GM18505 (cell line): ENCODE measurements at regions not wholly inside any gene's neighbourhood (a gene's known extent, or its start where the extent isn't known, plus 50 kb on each side); places are given as distances from the start of the nearest gene placed in this dataset.

Experiments
- ATAC-seq: cut with Tn5 transposase; IDR thresholded peaks from one replicate; pipeline ENCODE4 v1.9.1; 2021; ENCODE audit not compliant: unreplicated experiment
- POLR2A ChIP-seq: IDR thresholded peaks from 4 replicates; pipeline ENCODE4 v1.6.1; 2011; ENCODE audit warnings: borderline replicate concordance; ENCODE audit not compliant: insufficient read depth, insufficient read length; ENCODE audit errors: extremely low read depth

DNA sequence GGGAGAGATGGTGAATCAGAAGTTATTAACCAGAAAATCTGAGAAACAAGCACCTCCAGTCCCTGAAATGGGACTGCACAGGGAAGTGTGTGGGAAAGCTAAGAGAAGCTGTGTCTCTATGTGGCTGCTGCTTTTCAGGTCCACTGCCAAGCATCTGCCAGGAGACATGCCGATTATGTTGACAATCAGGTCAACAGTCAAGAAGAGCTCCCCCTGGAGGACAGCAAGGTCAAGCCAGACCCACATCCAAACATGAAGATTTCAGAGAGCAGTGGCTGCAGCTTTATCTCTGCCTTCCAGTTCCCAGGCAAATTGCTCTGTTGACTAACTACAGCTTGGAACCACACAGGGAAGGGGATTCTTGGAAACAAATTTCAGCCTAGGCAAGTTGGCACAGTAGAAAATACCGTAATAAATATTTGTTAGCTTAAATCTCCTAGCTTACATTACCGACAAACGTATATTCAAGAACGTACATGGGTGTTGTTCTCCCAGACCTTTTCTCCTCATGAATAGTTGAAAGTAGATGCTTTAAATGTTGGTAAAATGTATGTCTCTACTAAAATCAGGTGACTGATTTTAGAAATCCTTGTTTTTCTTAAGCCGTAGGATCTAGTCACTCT lies 394.5 kb upstream of the RARB start:
- no peak for ATAC-seq
- TF ChIP-seq POLR2A = no peak

DNA sequence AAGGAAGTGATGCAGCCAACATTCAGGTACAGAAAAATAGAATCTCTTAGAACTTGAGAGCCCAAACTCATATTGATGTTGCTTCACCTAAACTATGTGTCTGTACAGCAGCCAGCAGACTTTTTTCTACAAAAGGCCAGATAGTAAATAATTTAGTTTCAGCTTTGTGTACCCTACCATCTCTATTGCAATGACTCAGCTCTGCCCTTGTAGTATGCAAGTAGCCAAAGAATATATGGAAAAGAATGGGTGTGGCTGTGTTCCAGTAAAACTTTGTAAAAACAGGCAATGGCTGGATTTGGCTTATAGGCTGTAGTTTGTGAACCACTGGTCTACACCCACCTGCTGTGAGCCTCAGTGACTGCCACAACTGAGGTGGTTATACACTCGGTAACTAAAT lies 392.5 kb upstream of the RARB start:
- no peak for TF ChIP-seq POLR2A
- no peak for ATAC-seq

DNA sequence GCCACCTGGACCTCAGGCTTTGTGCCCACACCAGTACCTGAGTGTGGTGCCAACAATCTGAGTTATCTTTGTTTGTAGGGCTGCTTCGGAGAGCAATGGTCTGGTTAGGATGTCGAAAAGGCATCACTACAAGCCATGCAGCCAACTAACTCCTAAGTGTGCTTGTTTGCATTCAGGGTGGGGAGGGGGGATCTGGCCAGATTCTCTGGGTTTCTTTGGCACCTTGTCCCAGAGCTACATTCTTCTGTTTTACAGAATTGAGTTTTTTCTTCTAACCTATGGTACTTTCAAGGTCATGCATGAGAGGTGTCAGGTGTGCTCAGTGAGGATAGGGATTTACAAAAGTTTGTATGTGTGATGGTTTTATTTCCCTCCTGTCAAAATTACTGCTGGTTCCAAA lies 391.4 kb upstream of the RARB start:
- no peak for ATAC-seq
- no peak for TF ChIP-seq POLR2A

DNA sequence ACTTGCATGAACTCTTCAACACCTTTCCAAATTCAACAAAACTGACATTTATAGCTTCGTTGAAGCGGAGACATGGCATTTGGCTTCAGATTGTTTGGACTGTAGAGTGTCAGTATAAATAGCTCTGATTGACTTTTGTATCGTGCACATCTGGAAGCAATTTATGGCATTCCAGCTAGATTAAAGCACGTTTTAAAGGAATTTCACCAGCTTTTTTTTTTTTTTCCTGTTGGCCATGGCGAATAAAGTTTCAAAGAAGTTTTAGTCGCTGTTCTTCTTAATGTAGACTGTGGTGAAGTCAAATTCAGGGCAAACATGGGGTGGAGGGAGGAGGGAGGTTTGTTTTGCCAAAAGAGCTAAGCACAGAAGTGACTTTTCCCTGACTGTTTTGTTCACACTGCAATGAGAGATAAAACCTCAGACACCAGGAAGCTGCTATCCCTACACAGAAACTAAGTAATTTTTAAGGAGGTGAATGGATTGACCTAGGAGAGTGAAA lies 391.0 kb upstream of the RARB start:
- TF ChIP-seq POLR2A = no peak
- ATAC-seq = no peak

DNA sequence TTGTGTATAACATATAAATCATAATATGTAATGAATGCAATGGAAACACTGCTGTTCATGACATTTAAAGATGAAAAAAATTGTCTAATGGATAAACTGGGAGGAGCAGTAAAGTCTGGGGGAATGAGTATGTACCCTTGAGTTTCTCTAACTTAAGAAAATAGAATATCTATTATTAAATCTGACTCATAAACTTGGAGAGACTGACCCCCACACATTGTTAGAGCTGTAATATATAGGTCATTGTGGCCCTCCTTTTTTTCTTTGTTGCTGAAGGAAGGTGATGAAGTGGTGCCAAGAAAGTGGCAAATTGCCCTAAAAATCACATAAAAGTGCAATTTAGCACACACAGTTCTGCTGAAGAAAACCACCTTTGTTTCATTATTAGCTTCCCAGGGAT lies 389.8 kb upstream of the RARB start:
- no peak for ATAC-seq
- no peak for TF ChIP-seq POLR2A

DNA sequence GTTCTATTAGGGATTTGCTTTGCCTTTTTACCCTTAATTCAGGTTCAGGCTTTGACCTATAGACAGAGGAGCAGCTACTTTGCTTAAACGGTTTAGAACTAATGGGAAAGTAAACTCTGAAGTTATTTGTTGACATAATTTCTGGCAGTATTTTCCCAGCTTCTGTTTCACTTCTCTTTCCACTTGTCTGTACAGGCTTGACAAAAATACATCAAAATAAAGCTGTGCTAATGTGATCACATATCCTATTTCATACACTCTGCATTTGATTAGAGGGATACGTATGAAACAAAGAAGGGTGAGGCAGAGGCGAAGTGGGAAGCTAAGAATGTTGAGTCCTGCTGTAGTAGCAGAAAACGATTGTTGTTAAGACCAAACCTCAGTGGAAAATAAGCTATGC lies 389.1 kb upstream of the RARB start:
- TF ChIP-seq POLR2A = no peak
- no peak for ATAC-seq

DNA sequence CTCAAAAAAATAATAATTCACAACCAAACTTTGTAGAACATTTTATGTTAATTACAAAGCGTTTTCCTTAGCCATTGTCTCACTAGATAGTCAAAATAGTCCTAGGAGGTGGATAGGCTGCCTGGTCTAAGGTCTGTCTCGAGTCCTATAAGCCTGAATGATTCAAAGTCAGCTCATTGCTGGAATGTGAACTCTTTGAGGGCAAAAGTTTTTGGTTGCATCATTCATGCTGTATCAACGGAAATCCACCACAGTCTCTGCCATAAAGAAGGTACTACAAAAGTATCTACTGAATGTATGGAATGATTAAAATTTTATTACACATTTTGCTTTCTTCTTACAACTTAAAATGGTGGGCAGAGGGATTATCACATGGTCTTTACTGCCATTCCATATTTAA lies 387.3 kb upstream of the RARB start:
- ATAC-seq = no peak
- TF ChIP-seq POLR2A = no peak

DNA sequence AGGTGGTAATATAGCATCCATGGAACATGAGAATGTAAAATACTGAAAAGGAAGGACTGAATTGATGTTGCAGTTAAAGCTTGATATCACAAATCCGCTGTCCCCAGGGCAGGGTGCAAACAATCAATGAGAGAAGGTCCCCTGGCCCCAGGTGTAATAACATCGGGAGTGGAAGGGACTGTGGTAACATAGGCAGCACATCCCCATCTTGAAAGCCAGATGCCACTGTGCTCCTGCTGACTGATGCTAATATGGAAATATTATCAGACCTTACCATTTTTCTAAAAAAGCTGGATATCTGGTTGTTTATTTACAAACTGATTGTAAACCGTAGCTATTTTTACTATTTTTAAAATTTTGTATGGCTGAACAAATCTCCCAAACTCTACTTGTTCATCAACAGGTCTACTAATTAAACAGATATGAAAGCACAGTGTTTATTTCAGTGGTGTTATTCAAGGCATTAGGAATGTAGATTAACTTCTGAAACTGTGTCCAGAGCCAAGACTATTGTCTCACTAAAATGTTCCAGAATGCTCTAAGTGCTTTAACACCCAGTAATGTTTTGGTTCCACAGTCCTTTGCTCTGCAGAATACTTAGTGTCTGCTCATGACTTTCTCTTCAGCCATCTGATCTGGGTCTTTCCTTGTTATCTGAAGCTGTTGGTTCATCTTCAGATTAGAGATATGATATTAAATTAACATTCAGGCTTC lies 386.0 kb upstream of the RARB start:
- no peak for ATAC-seq
- no peak for TF ChIP-seq POLR2A

DNA sequence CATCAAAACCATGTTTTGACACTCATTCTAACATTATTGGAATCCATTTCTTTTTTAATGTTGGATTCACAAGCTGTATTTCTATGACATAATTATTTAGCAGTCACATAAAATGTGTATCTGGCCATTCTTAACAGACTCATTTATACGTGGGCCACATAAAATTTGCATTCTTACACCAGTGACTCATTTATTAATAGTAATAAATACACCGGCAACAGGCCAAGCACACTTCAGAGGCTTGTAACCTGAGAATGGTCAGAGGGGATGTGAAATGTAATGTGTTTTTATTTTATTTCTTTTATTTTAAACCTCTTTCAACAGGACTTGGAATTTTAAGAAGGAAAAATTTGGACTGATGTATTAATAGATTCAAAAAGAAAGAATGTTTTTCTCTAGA lies 384.9 kb upstream of the RARB start:
- ATAC-seq = no peak

DNA sequence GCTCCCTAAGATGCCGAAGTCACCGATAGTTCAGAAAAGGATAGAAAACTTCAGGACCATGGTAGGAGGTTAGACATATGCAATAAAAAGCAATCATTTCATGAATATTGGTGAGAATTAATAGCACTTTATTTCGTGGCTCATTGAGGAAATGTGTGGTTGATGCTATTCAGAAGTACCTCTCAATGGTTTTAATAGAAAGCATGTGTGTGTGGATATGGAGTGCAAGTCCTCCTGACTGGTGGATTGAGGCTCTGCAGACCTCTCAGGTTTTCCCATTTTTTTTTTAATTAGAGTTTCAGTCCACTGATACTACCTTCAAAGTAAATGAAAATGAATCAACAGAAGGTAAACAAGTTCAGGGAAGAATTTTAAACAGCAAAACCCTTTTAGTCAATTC lies 384.3 kb upstream of the RARB start:
- no peak for TF ChIP-seq POLR2A
- no peak for ATAC-seq

More for the DNA sequence above, 384.9 kb upstream of the RARB start:
- TF ChIP-seq POLR2A = no peak

DNA sequence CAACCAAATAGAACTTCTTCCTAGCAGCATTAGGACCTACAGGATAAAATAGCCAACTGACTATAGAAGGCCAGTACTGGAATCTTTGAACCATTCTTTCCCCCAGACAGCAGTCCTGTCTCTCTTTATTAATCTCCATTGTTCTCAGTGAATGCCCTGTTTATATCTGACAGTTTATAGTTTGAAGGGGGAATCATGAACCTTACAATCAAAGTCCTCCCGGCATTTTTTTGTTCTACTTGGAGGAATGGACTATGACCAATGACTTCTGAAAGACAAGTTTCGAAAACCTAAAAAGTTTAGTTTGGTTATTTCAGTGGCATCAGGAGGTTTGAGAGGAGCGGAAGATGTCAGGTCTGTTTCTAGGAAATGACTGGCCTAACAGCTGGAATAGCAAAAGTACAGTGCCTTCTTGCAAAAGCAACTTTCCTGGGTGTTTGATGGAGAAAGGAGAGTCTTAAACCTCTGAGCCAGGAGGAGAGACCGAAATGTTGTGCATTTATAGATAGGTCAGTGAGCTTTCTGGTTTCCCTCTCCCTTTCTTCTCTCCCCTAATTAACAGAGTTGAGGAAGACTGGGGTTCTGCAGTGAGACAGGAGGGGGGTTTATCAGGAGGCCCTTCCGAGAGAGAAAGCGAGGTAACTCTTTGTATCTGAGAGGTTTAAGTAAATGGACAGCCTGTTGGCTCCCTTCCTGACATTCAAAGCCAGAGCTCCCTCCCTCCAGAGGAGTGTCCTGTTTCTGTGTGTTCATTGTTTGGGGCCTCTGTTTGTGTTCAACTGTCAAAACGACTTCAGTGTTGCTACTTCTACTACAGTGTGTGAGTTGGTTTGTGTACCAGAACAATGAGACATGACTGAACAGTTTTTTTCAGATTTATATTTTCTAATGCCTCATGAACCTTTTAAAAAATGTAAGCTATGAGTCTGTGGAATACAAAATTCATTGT lies 383.0 kb upstream of the RARB start:
- no peak for TF ChIP-seq POLR2A
- ATAC-seq = no peak

DNA sequence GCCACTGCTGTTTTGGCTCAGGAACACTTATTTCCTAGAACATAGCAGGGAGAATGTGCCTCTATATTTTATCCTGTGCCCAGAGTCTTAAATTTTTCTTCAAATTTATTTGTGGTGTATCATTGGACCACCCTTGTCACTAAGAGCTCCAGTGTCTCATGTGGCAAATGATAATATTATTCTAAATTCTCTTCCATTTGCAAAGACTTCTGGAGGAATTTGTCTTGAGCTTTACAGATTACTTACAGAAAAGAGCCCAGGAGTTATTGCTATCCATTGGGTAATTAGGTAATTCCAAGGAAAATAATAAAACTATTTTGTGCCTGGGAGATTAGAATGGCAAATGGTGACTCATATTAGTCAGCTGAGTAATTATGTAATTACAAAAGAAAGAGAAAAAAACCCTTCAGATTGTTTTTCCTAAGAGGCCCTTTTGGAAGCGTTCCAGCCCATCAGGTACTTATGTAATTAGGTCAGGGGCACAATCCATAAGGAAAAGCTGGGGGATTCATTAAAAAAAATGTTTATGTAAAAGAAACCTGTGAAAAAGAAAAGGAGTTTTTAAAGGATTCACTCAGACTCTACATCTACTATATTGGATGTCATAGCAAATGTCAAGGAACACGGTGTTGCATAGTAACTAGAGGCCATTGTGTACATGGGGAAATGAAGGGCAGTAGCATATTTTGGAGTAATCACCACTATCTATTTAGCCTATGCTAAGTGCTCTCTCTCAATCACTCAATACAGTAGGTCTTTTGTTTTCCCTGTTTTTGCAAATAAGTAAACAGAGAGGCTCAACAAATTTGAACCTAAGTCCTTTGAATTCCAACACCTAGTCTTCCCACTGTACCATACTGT lies 380.9 kb upstream of the RARB start:
- ATAC-seq = no peak
- no peak for TF ChIP-seq POLR2A
